ENCODE measurements at regions not wholly inside any gene's neighbourhood (a gene's known extent, or its start where the extent isn't known, plus 50 kb on each side); places are given as distances from the start of the nearest gene placed in this dataset.

DNA sequence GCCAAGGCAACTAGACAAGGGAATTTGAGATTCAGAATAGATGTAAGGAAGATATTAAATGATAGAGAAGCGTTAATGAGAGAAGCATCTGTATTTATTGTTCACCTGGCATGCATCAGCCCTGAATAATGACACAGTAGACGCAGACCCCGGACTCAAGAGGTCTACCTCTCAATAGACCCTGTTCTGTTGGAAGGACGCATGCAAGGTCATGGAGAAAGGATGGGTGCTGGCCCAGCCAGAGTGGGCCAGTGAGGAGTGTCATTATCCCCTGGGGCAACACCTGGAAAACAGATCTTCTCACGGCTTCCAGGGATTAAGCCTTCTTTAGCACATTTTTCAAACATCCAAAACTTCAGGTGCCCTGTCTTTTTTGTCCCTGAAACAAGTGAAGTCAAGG is 461.0 kb downstream of the EIPR1 start:
- no peaks in the 10 kb centered on the region for H3K4me1 ChIP-seq (ENCODE audit: insufficient read depth)
- no peaks in the 10 kb centered on the region for H4K20me1 ChIP-seq (ENCODE audit: insufficient read depth, poor library complexity, severe bottlenecking)
- no peaks in the 10 kb centered on the region for H3K79me2 ChIP-seq
- H3K27me3 ChIP-seq = no peaks in the 10 kb centered on the region
- H3K4me2 ChIP-seq = no peak overlapping the region
- H3K27ac ChIP-seq = no peak overlapping the region
- no peak for DNase-seq (ENCODE audit: low spot score)
- TF ChIP-seq, protein P1, sequence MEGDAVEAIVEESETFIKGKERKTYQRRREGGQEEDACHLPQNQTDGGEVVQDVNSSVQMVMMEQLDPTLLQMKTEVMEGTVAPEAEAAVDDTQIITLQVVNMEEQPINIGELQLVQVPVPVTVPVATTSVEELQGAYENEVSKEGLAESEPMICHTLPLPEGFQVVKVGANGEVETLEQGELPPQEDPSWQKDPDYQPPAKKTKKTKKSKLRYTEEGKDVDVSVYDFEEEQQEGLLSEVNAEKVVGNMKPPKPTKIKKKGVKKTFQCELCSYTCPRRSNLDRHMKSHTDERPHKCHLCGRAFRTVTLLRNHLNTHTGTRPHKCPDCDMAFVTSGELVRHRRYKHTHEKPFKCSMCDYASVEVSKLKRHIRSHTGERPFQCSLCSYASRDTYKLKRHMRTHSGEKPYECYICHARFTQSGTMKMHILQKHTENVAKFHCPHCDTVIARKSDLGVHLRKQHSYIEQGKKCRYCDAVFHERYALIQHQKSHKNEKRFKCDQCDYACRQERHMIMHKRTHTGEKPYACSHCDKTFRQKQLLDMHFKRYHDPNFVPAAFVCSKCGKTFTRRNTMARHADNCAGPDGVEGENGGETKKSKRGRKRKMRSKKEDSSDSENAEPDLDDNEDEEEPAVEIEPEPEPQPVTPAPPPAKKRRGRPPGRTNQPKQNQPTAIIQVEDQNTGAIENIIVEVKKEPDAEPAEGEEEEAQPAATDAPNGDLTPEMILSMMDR (IDR thresholded peaks at IDR 0.05; ENCODE audit: poor library complexity) = no peak
- TF ChIP-seq EZH2 (IDR thresholded peaks at IDR 0.05; ENCODE audit: borderline replicate concordance) (no peak), EZH2phosphoT487 (IDR thresholded peaks at IDR 0.05; ENCODE audit: low read depth, severe bottlenecking, unreplicated experiment) (no peak)
- H3K9me3 ChIP-seq (ENCODE audit: low read depth) = no peaks in the 10 kb centered on the region
- H3K36me3 ChIP-seq (replicated peaks; ENCODE audit: insufficient read depth, low read depth) = no peaks in the 10 kb centered on the region
- no peak overlapping the region for H2AFZ ChIP-seq
- no peaks in the 10 kb centered on the region for H3K9me2 ChIP-seq (replicated peaks; ENCODE audit: insufficient read depth)
- 88% methylated on average over 5 of the region's 5 CpGs for WGBS (ENCODE audit: low lambda C conversion rate, missing lambda C conversion rate)
- H3K4me3 ChIP-seq = no peak overlapping the region

DNA sequence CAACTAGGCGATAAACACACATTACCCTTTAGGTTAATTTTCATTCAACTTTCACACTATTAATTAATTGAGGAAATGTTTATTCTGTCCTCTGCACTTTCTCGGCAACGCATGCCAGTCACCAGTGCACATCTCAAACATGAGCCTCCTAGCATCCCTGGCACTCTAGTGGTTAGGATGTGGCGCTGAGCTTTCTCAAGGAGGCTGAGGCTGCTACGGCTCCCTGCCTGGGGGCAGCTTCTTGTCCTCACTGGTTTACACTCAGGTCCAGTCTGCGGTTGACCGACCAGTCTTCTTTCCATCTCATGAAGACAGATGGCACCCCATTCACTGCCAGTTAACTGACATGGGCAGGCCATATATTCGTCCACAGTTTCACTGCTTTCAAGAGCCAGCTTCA is 463.4 kb downstream of the EIPR1 start:
- no peaks in the 10 kb centered on the region for H3K4me1 ChIP-seq (ENCODE audit: insufficient read depth)
- no peaks in the 10 kb centered on the region for H3K9me3 ChIP-seq (ENCODE audit: low read depth)
- H3K9me2 ChIP-seq (replicated peaks; ENCODE audit: insufficient read depth) = no peaks in the 10 kb centered on the region
- H4K20me1 ChIP-seq (ENCODE audit: insufficient read depth, poor library complexity, severe bottlenecking) = no peaks in the 10 kb centered on the region
- DNase-seq (ENCODE audit: low spot score) = no peak
- TF ChIP-seq, protein P1 (IDR thresholded peaks at IDR 0.05; ENCODE audit: poor library complexity) = no peak
- TF ChIP-seq EZH2phosphoT487 (IDR thresholded peaks at IDR 0.05; ENCODE audit: low read depth, severe bottlenecking, unreplicated experiment) = no peak
- TF ChIP-seq EZH2 (IDR thresholded peaks at IDR 0.05; ENCODE audit: borderline replicate concordance) = no peak
- WGBS (ENCODE audit: low lambda C conversion rate, missing lambda C conversion rate) = 89% methylated on average over 8 of the region's 8 CpGs
- no peaks in the 10 kb centered on the region for H3K27me3 ChIP-seq
- no peak overlapping the region for H3K27ac ChIP-seq
- no peak overlapping the region for H2AFZ ChIP-seq
- H3K4me2 ChIP-seq = no peak overlapping the region
- H3K79me2 ChIP-seq = no peaks in the 10 kb centered on the region
- H3K36me3 ChIP-seq (replicated peaks; ENCODE audit: insufficient read depth, low read depth) = no peaks in the 10 kb centered on the region
- H3K4me3 ChIP-seq = no peak overlapping the region

DNA sequence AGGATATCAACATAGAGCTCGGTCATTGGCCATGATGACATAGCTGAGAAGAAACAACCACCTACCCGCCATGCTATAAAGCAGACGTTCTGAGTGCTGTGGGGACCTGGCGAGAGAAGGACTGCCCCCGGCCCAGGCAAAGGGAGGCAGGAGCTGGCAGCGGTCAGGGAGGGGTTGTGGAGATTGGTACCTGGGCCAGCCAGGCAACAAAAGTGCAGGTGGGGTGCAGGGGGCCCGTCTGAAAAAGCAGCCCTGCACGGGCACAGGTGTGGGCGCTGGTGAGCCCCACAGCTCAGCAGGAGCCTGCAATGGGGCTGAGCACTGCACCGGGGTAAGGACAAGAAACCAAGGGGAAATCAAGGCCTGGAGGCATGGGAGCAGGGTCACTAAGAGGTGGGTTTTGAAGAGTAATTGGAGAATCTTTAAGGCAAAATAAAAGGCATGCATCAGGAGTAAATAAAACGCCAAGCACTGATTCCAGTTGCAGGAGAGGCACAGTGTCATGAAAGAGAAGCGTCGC is 464.0 kb downstream of the EIPR1 start:
- H3K27me3 ChIP-seq = no peaks in the 10 kb centered on the region

More for the DNA sequence above, 464.0 kb downstream of the EIPR1 start:
- no peaks in the 10 kb centered on the region for H3K79me2 ChIP-seq
- no peak for DNase-seq (ENCODE audit: low spot score)
- H2AFZ ChIP-seq = no peak overlapping the region
- TF ChIP-seq EZH2phosphoT487 (IDR thresholded peaks at IDR 0.05; ENCODE audit: low read depth, severe bottlenecking, unreplicated experiment) = no peak
- TF ChIP-seq, protein P1 (IDR thresholded peaks at IDR 0.05; ENCODE audit: poor library complexity) = no peak
- no peak for TF ChIP-seq EZH2 (IDR thresholded peaks at IDR 0.05; ENCODE audit: borderline replicate concordance)
- no peaks in the 10 kb centered on the region for H3K9me2 ChIP-seq (replicated peaks; ENCODE audit: insufficient read depth)
- no peaks in the 10 kb centered on the region for H3K9me3 ChIP-seq (ENCODE audit: low read depth)
- no peak overlapping the region for H3K4me3 ChIP-seq
- H3K36me3 ChIP-seq (replicated peaks; ENCODE audit: insufficient read depth, low read depth) = no peaks in the 10 kb centered on the region
- no peak overlapping the region for H3K27ac ChIP-seq
- WGBS (ENCODE audit: low lambda C conversion rate, missing lambda C conversion rate) = 89% methylated on average over 13 of the region's 13 CpGs
- no peaks in the 10 kb centered on the region for H4K20me1 ChIP-seq (ENCODE audit: insufficient read depth, poor library complexity, severe bottlenecking)
- no peak overlapping the region for H3K4me2 ChIP-seq
- H3K4me1 ChIP-seq (ENCODE audit: insufficient read depth) = no peaks in the 10 kb centered on the region
